K562 (cell line): ENCODE measurements at regions not wholly inside any gene's neighbourhood (a gene's known extent, or its start where the extent isn't known, plus 50 kb on each side); places are given as distances from the start of the nearest gene placed in this dataset.

Source experiments
- ATAC-seq: fragments of 200-7000 bp; cut with Tn5 transposase; 3 replicates; pipeline ENCODE4 v1.9.1; 2020; ENCODE audit warnings: moderate library complexity
- BruUV-seq: library from RNA; stranded (reverse); fragments of 400-500 nt; replicated peaks from 2 replicates; lab custom pipeline; 2021; lab: Mats Ljungman, UMichigan
- CTCF ChIA-PET: fragments of 300-600 bp; formaldehyde crosslinking; extraction: SDS; loops from one replicate; lab custom pipeline; 2021; ENCODE audit warnings: low intra/inter-chr PET ratio; lab: Yijun Ruan, JAX
- POLR2A ChIA-PET: fragments of 300-600, 350-650 bp; sonication (Branson Sonifier 250); formaldehyde crosslinking; extraction: SDS; loops from one replicate; lab custom pipeline; 2021; ENCODE audit warnings: antibody characterized with exemption, inconsistent platforms; lab: Yijun Ruan, JAX
- DNase-seq, 4 experiments: peaks; one replicate each; pipeline versions ENCODE4 v3.0.0 to v3.0.0-alpha.2; 2011 to 2018; ENCODE audit warnings: low spot score in 3 of 4, mixed read lengths in 3 of 4; ENCODE audit errors: extremely low read depth in 1 of 4
- FAIRE-seq: peaks from 2 replicates; lab custom pipeline; 2011; peaks lifted over from hg19 to GRCh38; lab: Jason Lieb, UNC
- H2AFZ ChIP-seq: 2 replicates; pipeline ENCODE4 v1.6.0; 2011; ENCODE audit warnings: low read depth, low read length, control low read depth, inconsistent platforms
- H3K27ac ChIP-seq: fragments of 200-600 bp; 3 replicates; pipeline ENCODE4 v1.8.0; 2011; ENCODE audit warnings: low read depth, mild to moderate bottlenecking, control low read depth, inconsistent platforms, low read length, moderate library complexity, mixed read lengths; ENCODE audit errors: extremely low read depth
- H3K27me3 ChIP-seq, 2 experiments: fragments of 300-600 bp in 1 of 2; 2 replicates in 1 of 2; 3 replicates in 1 of 2; pipeline versions ENCODE4 v1.6.0 to v1.8.0; 2011; ENCODE audit warnings: inconsistent platforms in 2 of 2, low read length in 2 of 2, mild to moderate bottlenecking in 1 of 2, mixed read lengths in 1 of 2, moderate library complexity in 1 of 2; ENCODE audit not compliant: control insufficient read depth in 2 of 2, insufficient read depth in 2 of 2
- H3K36me3 ChIP-seq: fragments of 300-600 bp; 3 replicates; pipeline ENCODE4 v1.8.0; 2011; ENCODE audit warnings: mild to moderate bottlenecking, low read length, inconsistent platforms; ENCODE audit not compliant: control insufficient read depth, insufficient read depth
- H3K4me1 ChIP-seq, 2 experiments: fragments of 200-600 bp in 1 of 2; replicated peaks in 1 of 2; 2 replicates in 1 of 2; 3 replicates in 1 of 2; pipeline versions ENCODE4 v1.5.1 to v1.8.0; 2011; ENCODE audit warnings: inconsistent platforms in 2 of 2, low read length in 2 of 2, mild to moderate bottlenecking in 1 of 2, mixed read lengths in 1 of 2, moderate library complexity in 1 of 2; ENCODE audit not compliant: control insufficient read depth in 2 of 2, insufficient read depth in 2 of 2
- H3K4me2 ChIP-seq: 2 replicates; pipeline ENCODE4 v1.6.1; 2011; ENCODE audit warnings: low read length, control low read depth, inconsistent platforms, mixed read lengths; ENCODE audit not compliant: insufficient read depth
- H3K4me3 ChIP-seq: fragments of 200-600 bp; sonication (generic), shearing (Covaris generic); 2 replicates; pipeline ENCODE4 v1.5.1; 2016; ENCODE audit warnings: control low read depth, inconsistent platforms
- H3K79me2 ChIP-seq: fragments of 200-600 bp; 3 replicates; pipeline ENCODE4 v1.8.0; 2011; ENCODE audit warnings: low read length, inconsistent platforms; ENCODE audit not compliant: control insufficient read depth, insufficient read depth
- H3K9ac ChIP-seq, 2 experiments: 2 replicates each; pipeline versions ENCODE4 v1.6.0 to v1.6.1; 2011; ENCODE audit warnings: low read depth in 2 of 2, low read length in 2 of 2, control low read depth in 1 of 2, inconsistent platforms in 1 of 2, mild to moderate bottlenecking in 1 of 2, mixed read lengths in 1 of 2; ENCODE audit not compliant: insufficient read depth in 1 of 2
- H3K9me1 ChIP-seq: one replicate; pipeline ENCODE4 v1.6.0; 2011; ENCODE audit warnings: inconsistent platforms, mild to moderate bottlenecking, low read length, moderate library complexity; ENCODE audit not compliant: control insufficient read depth, insufficient read depth
- H3K9me3 ChIP-seq: replicated peaks from 2 replicates; pipeline ENCODE4 v1.5.1; 2011; ENCODE audit warnings: low read depth, low read length, inconsistent platforms; ENCODE audit not compliant: control insufficient read depth, insufficient read depth
- H4K20me1 ChIP-seq: replicated peaks from 2 replicates; pipeline ENCODE4 v1.6.1; 2011; ENCODE audit warnings: low read length, inconsistent platforms, mixed read lengths; ENCODE audit not compliant: control insufficient read depth, insufficient read depth
- E2F1 ChIP-seq: sonication (generic); formaldehyde crosslinking; IDR thresholded peaks from 2 replicates; pipeline ENCODE4 v1.8.1; 2023; ENCODE audit warnings: mild to moderate bottlenecking, missing genetic modification reagents, moderate library complexity
- RFX1 ChIP-seq: fragments of 450-650 bp; IDR thresholded peaks from 2 replicates; pipeline ENCODE4 v1.6.1; 2016; ENCODE audit warnings: mild to moderate bottlenecking, moderate library complexity
- SP2 ChIP-seq: IDR thresholded peaks from 2 replicates; pipeline ENCODE4 v1.6.1; 2011; ENCODE audit warnings: mild to moderate bottlenecking, low read depth, low read length, moderate library complexity; ENCODE audit not compliant: poor library complexity, severe bottlenecking; ENCODE audit errors: extremely low read depth
- ZFX ChIP-seq: sonication (generic); formaldehyde crosslinking; IDR thresholded peaks from 2 replicates; pipeline ENCODE4 v1.8.0; 2022; ENCODE audit warnings: mild to moderate bottlenecking, missing genetic modification reagents, moderate library complexity
- ZMIZ1 ChIP-seq, 2 experiments: fragments of 150-350 bp in 1 of 2; IDR thresholded peaks; 2 replicates each; pipeline ENCODE4 v1.6.1; 2012 to 2016; ENCODE audit warnings: low read depth in 2 of 2, low read length in 2 of 2, mild to moderate bottlenecking in 1 of 2, moderate library complexity in 1 of 2
- WGBS: fragments of 100-300 bp; shearing (Covaris generic); methylation state at CpG from one replicate; pipeline ENCODE4 v1.1.6; 2016; ENCODE audit warnings: low coverage, mixed read lengths; ENCODE audit not compliant: insufficient coverage; ENCODE audit errors: missing lambda C conversion rate; 5-methylcytosine and 5-hydroxymethylcytosine counted together
- in situ Hi-C: fragments of 300-500 bp; cut with MboI; formaldehyde crosslinking; loops from 4 replicates; pipeline ENCODE4 v1.15.0; 2018; ENCODE audit warnings: inconsistent platforms, mixed read lengths
- intact Hi-C: fragments of 100-400 bp; cut with micrococcal nuclease; formaldehyde crosslinking; loops from 2 replicates; pipeline ENCODE4 v1.14.2; 2022

GRCh38 chr5:116959843-116960242 lies 385.2 kb upstream of the SEMA6A start:
- Histone ChIP-seq H3K27ac (no peak overlapping the region), H3K4me1 (no peaks in the 10 kb centered on the region), H2AFZ (no peak overlapping the region), H4K20me1 (no peaks in the 10 kb centered on the region), H3K9ac (no peak overlapping the region), H3K4me3 (no peak overlapping the region), H3K79me2 (no peaks in the 10 kb centered on the region), H3K4me2 (no peak overlapping the region), H3K9me1 (no peaks in the 10 kb centered on the region), H3K27me3 (no peaks in the 10 kb centered on the region), H3K9me3 (no peaks in the 10 kb centered on the region), H3K36me3 (no peaks in the 10 kb centered on the region)
- in situ Hi-C loops = no loop called here
- TF ChIP-seq ZFX (no peak), RFX1 (no peak), ZMIZ1 (IDR thresholded peaks at IDR 0.05; ENCODE audit: low read depth in 2 of 2, low read length in 2 of 2) (no peak), SP2 (no peak), E2F1 (CRISPR knock-in tag) (no peak)
- FAIRE-seq = no peak
- 0% methylated on average over 1 of the region's 1 CpG for WGBS
- intact Hi-C loops = no loop called here
- no TSS peak for BruUV-seq
- ChIA-PET CTCF (no interaction called here), POLR2A (interaction anchor here (0.6 kb wide), 1 partner anchor 1009 kb away, joined by 3 read pairs; no protein-coding TSS in a partner anchor)
- DNase-seq = no peak
- ATAC-seq = no peak
